ENCODE measurements at regions not wholly inside any gene's neighbourhood (a gene's known extent, or its start where the extent isn't known, plus 50 kb on each side); places are given as distances from the start of the nearest gene placed in this dataset.

DNA sequence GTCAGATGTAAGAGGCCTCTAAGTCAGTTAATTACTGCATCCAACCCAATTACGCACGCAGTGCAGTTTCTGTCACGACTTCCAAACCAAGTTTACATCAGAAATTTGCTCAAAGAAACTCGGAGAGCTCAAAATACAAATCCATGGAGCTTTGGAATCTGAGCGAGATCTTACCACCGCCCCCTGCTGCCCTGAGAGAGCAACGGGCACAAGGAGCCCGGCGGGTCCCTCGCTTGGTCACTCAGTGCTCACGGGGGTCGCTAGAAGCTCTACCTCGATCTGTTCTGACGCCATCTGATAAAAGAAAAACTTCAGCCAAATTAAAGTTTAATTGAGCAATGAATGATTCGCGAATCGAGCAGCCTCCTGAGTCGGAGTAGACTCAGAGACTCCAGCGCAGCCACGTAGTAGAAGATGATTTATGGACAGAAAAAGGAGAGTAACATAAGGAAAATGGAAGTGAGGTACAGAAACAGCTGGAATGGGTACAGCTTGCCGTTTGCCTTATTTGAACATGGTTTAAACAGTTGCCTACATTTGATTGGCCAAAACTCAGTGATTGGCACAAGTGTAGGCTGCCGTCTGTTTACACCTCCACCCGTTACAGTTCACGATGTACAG lies 232.7 kb upstream of the ATP10A start:
- TF ChIP-seq, protein P1, sequence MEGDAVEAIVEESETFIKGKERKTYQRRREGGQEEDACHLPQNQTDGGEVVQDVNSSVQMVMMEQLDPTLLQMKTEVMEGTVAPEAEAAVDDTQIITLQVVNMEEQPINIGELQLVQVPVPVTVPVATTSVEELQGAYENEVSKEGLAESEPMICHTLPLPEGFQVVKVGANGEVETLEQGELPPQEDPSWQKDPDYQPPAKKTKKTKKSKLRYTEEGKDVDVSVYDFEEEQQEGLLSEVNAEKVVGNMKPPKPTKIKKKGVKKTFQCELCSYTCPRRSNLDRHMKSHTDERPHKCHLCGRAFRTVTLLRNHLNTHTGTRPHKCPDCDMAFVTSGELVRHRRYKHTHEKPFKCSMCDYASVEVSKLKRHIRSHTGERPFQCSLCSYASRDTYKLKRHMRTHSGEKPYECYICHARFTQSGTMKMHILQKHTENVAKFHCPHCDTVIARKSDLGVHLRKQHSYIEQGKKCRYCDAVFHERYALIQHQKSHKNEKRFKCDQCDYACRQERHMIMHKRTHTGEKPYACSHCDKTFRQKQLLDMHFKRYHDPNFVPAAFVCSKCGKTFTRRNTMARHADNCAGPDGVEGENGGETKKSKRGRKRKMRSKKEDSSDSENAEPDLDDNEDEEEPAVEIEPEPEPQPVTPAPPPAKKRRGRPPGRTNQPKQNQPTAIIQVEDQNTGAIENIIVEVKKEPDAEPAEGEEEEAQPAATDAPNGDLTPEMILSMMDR (IDR thresholded peaks at IDR 0.05; ENCODE audit: poor library complexity, severe bottlenecking) = no peak
- TF ChIP-seq EZH2 (IDR thresholded peaks at IDR 0.05; ENCODE audit: borderline replicate concordance, insufficient read depth, low read length, poor library complexity, severe bottlenecking) = no peak
- TF ChIP-seq SMC3 (conservative IDR thresholded peaks at IDR 0.05; ENCODE audit: poor library complexity) = no peak
- TF ChIP-seq POLR2AphosphoS5 (IDR thresholded peaks at IDR 0.05) = no peak
- TF ChIP-seq, protein P2, sequence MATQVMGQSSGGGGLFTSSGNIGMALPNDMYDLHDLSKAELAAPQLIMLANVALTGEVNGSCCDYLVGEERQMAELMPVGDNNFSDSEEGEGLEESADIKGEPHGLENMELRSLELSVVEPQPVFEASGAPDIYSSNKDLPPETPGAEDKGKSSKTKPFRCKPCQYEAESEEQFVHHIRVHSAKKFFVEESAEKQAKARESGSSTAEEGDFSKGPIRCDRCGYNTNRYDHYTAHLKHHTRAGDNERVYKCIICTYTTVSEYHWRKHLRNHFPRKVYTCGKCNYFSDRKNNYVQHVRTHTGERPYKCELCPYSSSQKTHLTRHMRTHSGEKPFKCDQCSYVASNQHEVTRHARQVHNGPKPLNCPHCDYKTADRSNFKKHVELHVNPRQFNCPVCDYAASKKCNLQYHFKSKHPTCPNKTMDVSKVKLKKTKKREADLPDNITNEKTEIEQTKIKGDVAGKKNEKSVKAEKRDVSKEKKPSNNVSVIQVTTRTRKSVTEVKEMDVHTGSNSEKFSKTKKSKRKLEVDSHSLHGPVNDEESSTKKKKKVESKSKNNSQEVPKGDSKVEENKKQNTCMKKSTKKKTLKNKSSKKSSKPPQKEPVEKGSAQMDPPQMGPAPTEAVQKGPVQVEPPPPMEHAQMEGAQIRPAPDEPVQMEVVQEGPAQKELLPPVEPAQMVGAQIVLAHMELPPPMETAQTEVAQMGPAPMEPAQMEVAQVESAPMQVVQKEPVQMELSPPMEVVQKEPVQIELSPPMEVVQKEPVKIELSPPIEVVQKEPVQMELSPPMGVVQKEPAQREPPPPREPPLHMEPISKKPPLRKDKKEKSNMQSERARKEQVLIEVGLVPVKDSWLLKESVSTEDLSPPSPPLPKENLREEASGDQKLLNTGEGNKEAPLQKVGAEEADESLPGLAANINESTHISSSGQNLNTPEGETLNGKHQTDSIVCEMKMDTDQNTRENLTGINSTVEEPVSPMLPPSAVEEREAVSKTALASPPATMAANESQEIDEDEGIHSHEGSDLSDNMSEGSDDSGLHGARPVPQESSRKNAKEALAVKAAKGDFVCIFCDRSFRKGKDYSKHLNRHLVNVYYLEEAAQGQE (IDR thresholded peaks at IDR 0.05; ENCODE audit: borderline replicate concordance) = no peak
- TF ChIP-seq TAF1 (IDR thresholded peaks at IDR 0.05; ENCODE audit: low read depth) = no peak

Measured in neural cell (in vitro differentiated cells).